Immature natural killer cell (primary cell): ENCODE measurements at regions not wholly inside any gene's neighbourhood (a gene's known extent, or its start where the extent isn't known, plus 50 kb on each side); places are given as distances from the start of the nearest gene placed in this dataset.

ENCODE experiments used
- DNase-seq, 3 donors: peaks; one replicate each; pipeline ENCODE4 v3.0.0; 2022; ENCODE audit warnings: mixed read lengths in 1 of 3
- H3K27ac Mint-ChIP-seq, 6 donors: one replicate each; pipeline ENCODE4 v1.8.0; 2020; ENCODE audit warnings: mixed read lengths in 6 of 6, mild to moderate bottlenecking in 5 of 6, inconsistent platforms in 4 of 6, moderate library complexity in 3 of 6
- H3K27me3 Mint-ChIP-seq, 3 donors: one replicate each; pipeline ENCODE4 v1.8.0; 2020 to 2021; ENCODE audit warnings: low read depth in 3 of 3, mild to moderate bottlenecking in 3 of 3, mixed read lengths in 3 of 3, moderate library complexity in 3 of 3, inconsistent platforms in 1 of 3
- H3K36me3 Mint-ChIP-seq, 3 donors: one replicate each; pipeline ENCODE4 v1.8.0; 2020; ENCODE audit warnings: mixed read lengths in 3 of 3, inconsistent platforms in 2 of 3, mild to moderate bottlenecking in 2 of 3
- H3K4me1 Mint-ChIP-seq, 2 donors: one replicate each; pipeline ENCODE4 v1.8.0; 2020; ENCODE audit warnings: inconsistent platforms in 2 of 2, mild to moderate bottlenecking in 2 of 2, mixed read lengths in 2 of 2, moderate library complexity in 1 of 2
- H3K4me3 Mint-ChIP-seq, 5 donors: one replicate each; pipeline ENCODE4 v1.8.0; 2020; ENCODE audit warnings: mild to moderate bottlenecking in 5 of 5, mixed read lengths in 5 of 5, inconsistent platforms in 3 of 5, moderate library complexity in 3 of 5
- H3K9me3 Mint-ChIP-seq, 6 donors: one replicate each; pipeline ENCODE4 v1.8.0; 2020; ENCODE audit warnings: mild to moderate bottlenecking in 6 of 6, mixed read lengths in 6 of 6, inconsistent platforms in 4 of 6, moderate library complexity in 3 of 6

GRCh38 chr6:105578179-105578707 lies 175.4 kb upstream of the PREP start:
- peaks cover 0 to 1% (median 0%) of the 10 kb centered on the region in 6 donors for H3K9me3 Mint-ChIP-seq
- no peaks in the 10 kb centered on the region for H3K4me1 Mint-ChIP-seq
- peaks cover 2 to 7% (median 4%) of the 10 kb centered on the region in 3 donors for H3K27me3 Mint-ChIP-seq
- no peak for DNase-seq
- peaks cover 0 to 5% (median 0%) of the 10 kb centered on the region in 3 donors for H3K36me3 Mint-ChIP-seq
- no peak overlapping the region for H3K4me3 Mint-ChIP-seq
- H3K27ac Mint-ChIP-seq, result no peak overlapping the region

GRCh38 chr6:105573556-105573955 lies 170.7 kb upstream of the PREP start:
- Mint-ChIP-seq H3K27ac (no peak overlapping the region), H3K4me1 (no peaks in the 10 kb centered on the region), H3K9me3 (no peaks in the 10 kb centered on the region), H3K36me3 (no peaks in the 10 kb centered on the region), H3K27me3 (peaks cover 3 to 5% (median 4%) of the 10 kb centered on the region in 3 donors), H3K4me3 (no peak overlapping the region)
- no peak for DNase-seq

- H3K27me3 Mint-ChIP-seq, result peaks cover 4 to 5% (median 4%) of the 10 kb centered on the region in 3 donors
- H3K4me3 Mint-ChIP-seq, result no peak overlapping the region
- H3K9me3 Mint-ChIP-seq, result no peaks in the 10 kb centered on the region
- H3K27ac Mint-ChIP-seq, result no peak overlapping the region
- H3K36me3 Mint-ChIP-seq, result no peaks in the 10 kb centered on the region
- no peaks in the 10 kb centered on the region for H3K4me1 Mint-ChIP-seq
- no peak for DNase-seq
Measured at GRCh38 chr6:105573138-105573537, 170.3 kb upstream of the PREP start.

GRCh38 chr6:105570416-105570815 lies 167.5 kb upstream of the PREP start:
- DNase-seq, result no peak
- no peaks in the 10 kb centered on the region for H3K36me3 Mint-ChIP-seq
- no peaks in the 10 kb centered on the region for H3K4me1 Mint-ChIP-seq
- H3K27me3 Mint-ChIP-seq, result peaks cover 3 to 5% (median 3%) of the 10 kb centered on the region in 3 donors
- H3K27ac Mint-ChIP-seq, result no peak overlapping the region
- H3K9me3 Mint-ChIP-seq, result no peaks in the 10 kb centered on the region
- H3K4me3 Mint-ChIP-seq, result no peak overlapping the region

- Mint-ChIP-seq H3K27ac (no peak overlapping the region), H3K9me3 (no peaks in the 10 kb centered on the region), H3K36me3 (peaks cover 0 to 3% (median 0%) of the 10 kb centered on the region in 3 donors), H3K4me3 (no peak overlapping the region), H3K4me1 (no peaks in the 10 kb centered on the region), H3K27me3 (peaks cover 3 to 5% (median 3%) of the 10 kb centered on the region in 3 donors)
- no peak for DNase-seq
Measured at GRCh38 chr6:105569706-105570105, 166.8 kb upstream of the PREP start.

- Mint-ChIP-seq H3K4me3 (no peak overlapping the region), H3K4me1 (no peaks in the 10 kb centered on the region), H3K27me3 (peaks cover 3 to 10% (median 5%) of the 10 kb centered on the region in 3 donors), H3K27ac (no peak overlapping the region), H3K9me3 (no peaks in the 10 kb centered on the region), H3K36me3 (peaks cover 0 to 6% (median 0%) of the 10 kb centered on the region in 3 donors)
- DNase-seq, result no peak
Measured at GRCh38 chr6:105568751-105569150, 165.9 kb upstream of the PREP start.

GRCh38 chr6:105568142-105568541 lies 165.3 kb upstream of the PREP start:
- no peak for DNase-seq
- Mint-ChIP-seq H3K4me3 (no peak overlapping the region), H3K27ac (no peak overlapping the region), H3K36me3 (peaks cover 0 to 6% (median 0%) of the 10 kb centered on the region in 3 donors), H3K4me1 (no peaks in the 10 kb centered on the region), H3K27me3 (peaks cover 3 to 10% (median 5%) of the 10 kb centered on the region in 3 donors), H3K9me3 (no peaks in the 10 kb centered on the region)

GRCh38 chr6:105567140-105567539 lies 164.3 kb upstream of the PREP start:
- Mint-ChIP-seq H3K36me3 (peaks cover 0 to 6% (median 0%) of the 10 kb centered on the region in 3 donors), H3K4me3 (no peak overlapping the region), H3K27me3 (peaks cover 3 to 10% (median 5%) of the 10 kb centered on the region in 3 donors), H3K27ac (no peak overlapping the region), H3K9me3 (no peaks in the 10 kb centered on the region), H3K4me1 (no peaks in the 10 kb centered on the region)
- no peak for DNase-seq

- Mint-ChIP-seq H3K4me1 (no peaks in the 10 kb centered on the region), H3K27me3 (peaks cover 2 to 7% (median 5%) of the 10 kb centered on the region in 3 donors), H3K27ac (no peak overlapping the region), H3K4me3 (no peak overlapping the region), H3K36me3 (peaks cover 0 to 6% (median 0%) of the 10 kb centered on the region in 3 donors), H3K9me3 (no peaks in the 10 kb centered on the region)
- no peak for DNase-seq
Measured at GRCh38 chr6:105566503-105566902, 163.6 kb upstream of the PREP start.

- Mint-ChIP-seq H3K27ac (no peak overlapping the region), H3K36me3 (peaks cover 0 to 6% (median 0%) of the 10 kb centered on the region in 3 donors), H3K9me3 (no peaks in the 10 kb centered on the region), H3K4me1 (no peaks in the 10 kb centered on the region), H3K4me3 (no peak overlapping the region), H3K27me3 (peaks cover 1 to 7% (median 2%) of the 10 kb centered on the region in 3 donors)
- no peak for DNase-seq
Measured at GRCh38 chr6:105564121-105564902, 161.4 kb upstream of the PREP start.

GRCh38 chr6:105562027-105562426 lies 159.1 kb upstream of the PREP start:
- Mint-ChIP-seq H3K27ac (no peak overlapping the region), H3K36me3 (peaks cover 0 to 6% (median 0%) of the 10 kb centered on the region in 3 donors), H3K27me3 (peaks cover 1 to 5% (median 2%) of the 10 kb centered on the region in 3 donors), H3K4me1 (no peaks in the 10 kb centered on the region), H3K9me3 (no peaks in the 10 kb centered on the region), H3K4me3 (no peak overlapping the region)
- no peak for DNase-seq

GRCh38 chr6:105561486-105561885 lies 158.6 kb upstream of the PREP start:
- Mint-ChIP-seq H3K27me3 (peaks cover 1 to 5% (median 2%) of the 10 kb centered on the region in 3 donors), H3K4me1 (no peaks in the 10 kb centered on the region), H3K4me3 (no peak overlapping the region), H3K36me3 (peaks cover 0 to 9% (median 0%) of the 10 kb centered on the region in 3 donors), H3K9me3 (no peaks in the 10 kb centered on the region), H3K27ac (no peak overlapping the region)
- no peak for DNase-seq

GRCh38 chr6:105560611-105561066 lies 157.8 kb upstream of the PREP start:
- no peak overlapping the region for H3K4me3 Mint-ChIP-seq
- H3K4me1 Mint-ChIP-seq, result no peaks in the 10 kb centered on the region
- peaks cover 1 to 7% (median 2%) of the 10 kb centered on the region in 3 donors for H3K27me3 Mint-ChIP-seq
- peaks cover 0 to 5% (median 0%) of the 10 kb centered on the region in 6 donors for H3K9me3 Mint-ChIP-seq
- DNase-seq, result peak in 1 of 3 donors; percentile 2
- H3K36me3 Mint-ChIP-seq, result peaks cover 0 to 16% (median 4%) of the 10 kb centered on the region in 3 donors
- H3K27ac Mint-ChIP-seq, result no peak overlapping the region

GRCh38 chr6:105557291-105557690 lies 154.4 kb upstream of the PREP start:
- H3K36me3 Mint-ChIP-seq, result peaks cover 0 to 10% (median 4%) of the 10 kb centered on the region in 3 donors
- H3K27me3 Mint-ChIP-seq, result peaks cover 0 to 7% (median 3%) of the 10 kb centered on the region in 3 donors
- H3K9me3 Mint-ChIP-seq, result peaks cover 0 to 8% (median 0%) of the 10 kb centered on the region in 6 donors
- H3K4me3 Mint-ChIP-seq, result no peak overlapping the region
- no peaks in the 10 kb centered on the region for H3K4me1 Mint-ChIP-seq
- H3K27ac Mint-ChIP-seq, result no peak overlapping the region
- DNase-seq, result no peak
